HG02840 (cell line): ENCODE measurements at regions not wholly inside any gene's neighbourhood (a gene's known extent, or its start where the extent isn't known, plus 50 kb on each side); places are given as distances from the start of the nearest gene placed in this dataset.

Experiments
- ATAC-seq: cut with Tn5 transposase; IDR thresholded peaks from one replicate; pipeline ENCODE4 v1.9.1; 2021; ENCODE audit warnings: mild to moderate bottlenecking, moderate library complexity, moderate number of reproducible peaks; ENCODE audit not compliant: unreplicated experiment, low FRiP score

DNA sequence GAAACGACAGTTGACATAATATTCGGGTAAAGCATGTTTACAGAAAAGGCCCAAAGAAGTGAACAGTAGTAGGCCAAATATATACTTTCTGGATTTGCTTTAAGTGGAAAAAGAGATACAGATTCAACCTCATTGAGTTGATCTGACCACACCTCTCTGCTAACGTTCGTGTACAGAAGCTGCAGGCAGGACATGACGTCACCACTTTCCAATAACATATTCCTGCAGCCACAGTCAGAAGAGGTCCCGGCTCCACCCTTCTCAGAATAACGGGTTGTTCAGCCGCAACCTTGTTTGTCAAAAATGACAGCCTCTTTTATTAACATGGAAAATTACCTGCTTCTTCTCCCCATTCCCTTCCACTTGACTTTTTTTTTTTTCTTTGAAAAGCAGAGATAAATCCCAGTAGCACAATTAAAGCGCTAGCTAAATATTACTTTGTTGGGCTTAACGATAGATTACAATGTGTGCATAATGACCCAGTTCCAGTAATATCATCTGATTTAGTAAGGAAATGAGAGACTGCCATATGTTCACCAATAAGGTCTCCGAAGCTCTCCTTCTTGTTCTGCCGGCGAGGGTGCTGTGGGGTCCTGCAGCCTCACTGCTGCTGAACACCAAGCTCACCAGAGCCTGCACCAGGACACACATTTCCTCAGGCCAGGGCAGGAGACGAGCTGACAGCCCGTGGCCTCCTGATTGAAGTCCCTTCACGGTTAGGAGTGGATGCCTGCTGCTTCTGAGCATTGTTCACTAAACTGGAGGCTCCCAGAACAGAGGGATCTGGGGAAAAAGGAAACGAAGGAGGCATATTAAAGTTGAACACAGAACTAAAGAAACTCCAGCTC lies 451.0 kb upstream of the SALL3 start:
- ATAC-seq = no peak

DNA sequence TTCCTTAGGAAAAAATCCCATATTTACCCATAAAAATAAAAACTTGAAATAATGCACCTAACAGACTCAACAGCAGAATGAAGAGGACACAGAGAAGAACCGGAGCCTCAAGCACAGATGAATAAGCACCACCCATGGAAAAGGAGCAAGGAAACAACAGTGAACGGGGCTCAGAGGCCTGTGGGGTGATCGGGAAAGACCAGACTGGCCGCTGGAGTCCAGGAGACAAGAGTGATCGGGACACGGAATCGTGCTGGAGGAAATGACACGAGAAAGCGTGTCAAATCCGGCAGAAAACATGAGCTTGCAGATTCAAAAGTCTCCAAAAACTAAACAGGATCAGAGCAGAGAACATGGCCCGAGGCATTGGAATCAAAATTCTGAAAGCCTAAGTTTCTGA lies 448.0 kb upstream of the SALL3 start:
- ATAC-seq = no peak

- no peak for ATAC-seq
These were observed 440.8 kb upstream of the SALL3 start for GRCh38 chr18:78538669-78539440.

DNA sequence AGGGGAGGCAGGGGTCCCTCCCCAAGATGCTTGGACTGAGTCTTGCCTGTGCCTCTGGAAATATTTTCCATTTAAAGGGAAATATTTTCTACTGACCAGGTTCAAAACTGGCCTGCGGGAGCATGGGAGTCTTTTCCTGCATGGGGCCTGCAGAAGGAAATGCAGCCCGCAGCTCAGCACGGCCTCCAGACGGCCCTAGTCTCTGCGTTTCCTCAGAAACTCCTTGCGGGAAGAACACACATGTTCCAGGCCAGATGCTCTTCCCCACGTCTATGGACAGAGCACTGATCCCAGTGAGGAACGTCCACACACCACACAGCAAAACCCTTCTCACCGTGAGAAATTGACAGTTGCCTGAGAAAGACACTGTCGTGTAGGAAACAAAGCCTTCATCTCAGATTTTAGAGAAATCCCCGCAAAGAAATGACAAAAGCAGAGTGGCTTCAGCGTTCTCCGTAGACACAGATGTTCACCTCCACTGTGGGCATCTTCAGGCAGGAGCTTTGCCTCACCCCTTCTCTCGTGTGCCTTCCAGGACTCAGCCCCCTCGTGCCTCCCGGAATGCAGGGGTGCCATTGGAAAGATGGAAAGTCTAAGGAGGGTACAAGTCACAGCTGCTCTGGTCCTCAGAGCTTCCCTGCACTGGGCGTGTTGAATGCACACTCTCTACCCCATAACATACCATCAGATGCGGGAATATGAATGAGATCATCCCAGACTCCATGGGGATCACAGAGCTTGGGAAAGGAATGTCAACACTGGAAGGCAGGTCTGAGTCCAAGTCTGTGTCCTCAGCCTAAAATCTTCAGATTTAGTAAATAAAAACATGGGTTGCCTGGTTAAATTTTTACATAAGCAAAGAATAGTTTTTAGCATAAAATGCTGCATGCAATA lies 438.7 kb upstream of the SALL3 start:
- no peak for ATAC-seq

DNA sequence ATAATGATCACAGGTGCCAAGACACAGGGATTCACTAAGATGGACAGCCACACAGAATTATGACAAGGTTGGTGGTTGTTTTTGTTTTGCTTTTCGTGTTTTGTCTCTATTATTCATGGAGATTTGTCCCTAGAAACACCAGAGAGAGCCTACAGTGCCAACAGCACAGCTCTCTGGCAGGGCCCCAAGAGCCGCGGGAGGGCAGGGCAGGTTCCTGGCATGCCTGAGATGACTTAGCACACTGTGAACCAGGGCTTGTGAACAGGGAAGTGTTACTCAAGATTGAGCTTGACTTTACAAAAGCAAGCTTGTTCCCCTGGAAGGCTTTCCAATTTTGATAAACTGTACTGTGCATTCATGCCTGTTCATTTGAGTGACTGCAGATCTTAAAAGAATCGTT lies 437.4 kb upstream of the SALL3 start:
- no peak for ATAC-seq

DNA sequence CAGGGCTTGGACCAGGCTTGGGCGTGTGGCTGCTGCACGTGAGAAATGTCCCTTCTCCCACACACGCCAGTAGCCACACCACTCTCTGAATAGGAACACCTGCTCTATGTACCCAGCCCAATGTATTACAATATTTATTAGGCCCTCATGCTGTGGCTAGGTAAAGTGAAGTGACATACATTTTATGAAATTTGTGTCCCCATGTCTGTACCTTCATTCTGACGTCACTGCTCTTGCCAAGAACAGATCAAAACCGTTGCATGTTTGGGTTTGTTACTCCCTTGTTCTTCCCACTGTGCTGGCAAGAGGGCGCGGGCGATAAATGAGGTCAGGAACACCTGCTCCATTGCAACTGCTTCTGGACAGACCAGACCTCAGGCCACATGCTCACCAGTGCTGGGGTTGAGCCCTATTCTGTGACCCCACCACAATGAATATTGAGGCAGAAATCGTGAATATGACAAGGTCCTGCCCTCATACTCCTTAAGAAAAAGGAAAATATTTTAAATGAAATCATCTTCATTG lies 436.4 kb upstream of the SALL3 start:
- ATAC-seq = no peak

DNA sequence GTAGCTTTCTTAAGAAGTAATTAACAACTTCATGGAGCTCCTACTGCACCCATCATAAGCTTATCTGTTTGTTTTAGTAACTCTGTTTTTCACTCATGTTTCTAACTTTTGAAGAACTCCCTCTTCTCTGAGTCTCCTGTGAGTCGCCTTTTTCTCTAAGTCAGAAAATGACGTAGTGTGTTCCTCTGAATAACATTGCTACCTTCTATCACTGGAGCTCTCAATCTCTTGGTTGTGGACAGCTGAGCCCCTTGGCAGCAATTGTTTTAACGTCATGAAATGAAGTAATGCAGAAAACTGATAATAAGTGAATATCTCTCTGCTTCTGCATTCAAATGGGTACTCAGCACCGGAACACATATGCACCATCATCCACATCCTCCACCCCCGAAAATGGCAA lies 433.3 kb upstream of the SALL3 start:
- ATAC-seq = no peak

- ATAC-seq = no peak
These were observed 431.8 kb upstream of the SALL3 start for GRCh38 chr18:78547817-78548216.

- ATAC-seq = no peak
These were observed 431.2 kb upstream of the SALL3 start for GRCh38 chr18:78548261-78549058.

DNA sequence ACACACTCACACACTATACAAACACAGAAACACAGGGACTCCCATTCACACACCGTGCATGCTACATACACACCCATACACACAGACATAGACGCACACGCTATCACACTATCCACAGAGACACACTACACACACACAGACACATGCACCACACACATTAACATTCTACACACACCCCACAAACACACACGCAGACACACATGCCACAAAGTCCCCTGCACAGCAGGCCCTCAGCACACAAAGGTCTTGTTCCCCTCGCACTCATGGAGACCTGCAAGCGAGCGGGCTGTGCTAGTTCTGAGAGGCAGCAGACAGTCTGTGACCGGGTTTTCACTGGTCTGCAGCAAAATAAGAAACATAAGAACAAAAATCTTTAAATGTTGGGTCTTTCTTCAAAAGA lies 429.6 kb upstream of the SALL3 start:
- ATAC-seq = no peak

GRCh38 chr18:78554944-78555608 lies 424.5 kb upstream of the SALL3 start:
- ATAC-seq = no peak

DNA sequence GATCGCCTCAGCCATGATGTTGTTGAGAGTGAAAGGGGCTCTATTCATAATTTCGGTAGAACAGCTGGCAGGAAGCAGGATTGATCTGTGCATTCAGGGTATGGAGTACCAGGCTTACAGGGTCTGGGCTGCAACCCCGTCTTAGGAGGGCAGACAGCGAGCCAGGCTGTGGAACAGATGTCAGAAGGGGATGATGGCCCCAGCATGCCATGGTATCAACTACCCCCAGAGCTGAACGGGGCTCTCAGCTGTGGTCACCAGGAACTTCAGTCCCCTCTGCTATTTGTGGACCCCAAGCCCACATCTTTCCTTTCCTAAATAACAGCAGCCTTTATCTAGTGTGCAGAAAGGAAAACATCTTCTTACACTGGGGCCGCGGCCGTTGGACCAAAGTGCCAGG lies 422.2 kb upstream of the SALL3 start:
- ATAC-seq = no peak

GRCh38 chr18:78558101-78558810 lies 421.4 kb upstream of the SALL3 start:
- ATAC-seq = no peak

DNA sequence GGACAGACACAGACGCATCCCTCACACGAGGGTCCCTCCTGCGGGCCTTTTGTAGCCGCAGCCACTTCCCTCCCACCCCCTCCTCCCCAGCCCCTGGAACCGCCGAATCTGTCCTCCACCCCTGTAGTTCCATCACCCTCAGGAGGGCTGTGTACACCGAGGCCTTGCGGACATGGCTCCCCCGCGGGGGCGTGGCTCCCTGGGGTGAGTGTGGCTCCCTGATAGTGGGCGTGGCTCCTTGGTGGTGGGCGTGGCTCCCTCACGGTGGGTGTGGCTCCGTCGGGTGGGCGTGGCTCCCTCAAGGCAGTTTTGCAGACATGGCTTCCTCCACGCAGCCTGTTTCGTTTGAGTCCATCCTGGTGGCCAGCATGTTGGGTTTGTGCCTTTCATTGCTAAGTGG lies 420.7 kb upstream of the SALL3 start:
- no peak for ATAC-seq

GRCh38 chr18:78559584-78559983 lies 420.0 kb upstream of the SALL3 start:
- ATAC-seq = no peak

DNA sequence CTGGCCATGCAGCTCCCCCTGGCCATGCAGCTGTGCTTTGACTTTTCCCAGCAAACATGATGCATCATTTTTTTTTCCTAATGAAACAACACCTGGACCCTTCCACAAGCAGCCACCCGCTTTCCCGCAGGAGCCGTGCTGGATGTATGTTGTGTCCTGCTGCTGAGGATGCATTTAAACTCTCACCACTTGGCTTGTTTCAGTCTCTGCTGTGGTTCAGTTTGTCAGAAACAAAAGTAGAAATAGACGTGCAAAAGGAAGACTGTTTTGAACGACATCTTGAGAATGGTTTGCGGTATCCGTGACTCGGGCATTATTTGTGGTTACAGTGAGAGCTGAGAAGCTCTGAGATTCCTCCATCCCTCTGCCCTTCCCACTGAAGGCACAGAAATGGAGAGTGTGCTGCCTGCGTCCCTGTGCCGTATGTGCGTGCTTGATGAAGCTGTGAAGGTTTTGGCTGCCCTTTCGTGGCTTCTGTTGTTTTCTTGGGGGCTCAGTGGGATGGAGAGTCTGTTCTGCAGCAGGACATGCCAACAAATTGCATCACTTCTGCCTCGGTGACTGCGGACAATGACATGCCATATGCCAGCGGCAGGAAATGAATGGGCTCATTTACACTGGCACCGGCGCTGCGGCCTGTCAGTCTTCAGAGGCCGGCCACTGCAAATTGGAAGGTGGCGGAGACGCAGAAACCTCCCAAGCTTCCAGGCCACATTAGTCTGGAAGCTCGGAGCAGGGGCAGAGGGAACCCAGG lies 417.7 kb upstream of the SALL3 start:
- no peak for ATAC-seq

GRCh38 chr18:78562531-78562961 lies 417.1 kb upstream of the SALL3 start:
- ATAC-seq = no peak

DNA sequence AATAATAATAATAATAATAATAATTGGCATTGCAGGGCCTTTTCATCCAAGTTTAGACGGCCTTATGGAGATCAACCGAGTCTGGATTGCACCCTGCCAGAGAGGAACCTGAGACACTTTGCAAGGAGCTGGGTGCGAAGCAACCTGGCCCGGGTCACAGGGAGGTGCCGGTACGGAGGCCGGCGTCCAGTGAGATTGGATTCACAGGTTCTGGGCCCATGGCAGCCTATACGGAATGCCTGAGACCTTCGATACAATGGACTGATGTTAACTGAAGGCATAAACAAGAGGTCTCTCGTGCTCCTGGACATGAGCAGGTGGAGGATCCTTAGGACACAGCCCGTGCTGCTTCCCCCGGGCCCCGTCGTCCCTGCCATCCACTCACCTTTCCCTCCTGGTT lies 416.5 kb upstream of the SALL3 start:
- ATAC-seq = no peak
